Thyroid gland (tissue), 4 donors: ENCODE measurements at regions not wholly inside any gene's neighbourhood (a gene's known extent, or its start where the extent isn't known, plus 50 kb on each side); places are given as distances from the start of the nearest gene placed in this dataset.

Source experiments
- POLR2A ChIP-seq, 2 donors: fragments of 450-650 bp; IDR thresholded peaks; one replicate each; pipeline ENCODE4 v1.6.1; 2017; ENCODE audit warnings: antibody characterized with exemption in 2 of 2, mild to moderate bottlenecking in 2 of 2, moderate library complexity in 1 of 2
- TF ChIP-seq, protein P1 (sequence below), 6 experiments: fragments of 200-600 bp in 3 of 6; fragments of 450-650 bp in 3 of 6; sonication (generic) in 3 of 6; IDR thresholded peaks; one replicate each; pipeline ENCODE4 v1.5.1; 2016 to 2019; ENCODE audit warnings: antibody characterized with exemption in 6 of 6, mild to moderate bottlenecking in 2 of 6, inconsistent platforms in 1 of 6, moderate library complexity in 1 of 6

DNA sequence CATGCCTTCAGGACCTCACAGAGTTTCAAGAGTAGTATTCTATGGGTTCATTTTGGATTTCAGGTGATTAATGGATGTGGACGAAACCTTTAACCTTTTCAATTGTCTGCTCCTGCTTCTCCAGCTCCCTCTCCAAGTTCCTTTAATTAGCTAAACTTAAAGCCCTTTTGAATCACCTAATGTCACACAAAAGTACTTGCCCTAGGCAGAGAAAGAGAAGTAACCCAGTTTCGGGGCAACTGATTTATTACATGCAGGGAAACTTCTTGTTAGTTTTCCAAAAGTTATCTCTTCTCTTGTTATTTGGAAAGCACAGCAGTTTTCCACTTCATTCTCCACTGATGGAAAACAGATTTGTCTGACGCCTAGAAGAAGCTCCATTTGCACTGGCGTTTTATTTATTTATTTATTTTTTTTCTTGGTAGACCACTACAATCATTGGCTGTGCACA is 407.7 kb upstream of the JARID2 start:
- TF ChIP-seq, protein P1, sequence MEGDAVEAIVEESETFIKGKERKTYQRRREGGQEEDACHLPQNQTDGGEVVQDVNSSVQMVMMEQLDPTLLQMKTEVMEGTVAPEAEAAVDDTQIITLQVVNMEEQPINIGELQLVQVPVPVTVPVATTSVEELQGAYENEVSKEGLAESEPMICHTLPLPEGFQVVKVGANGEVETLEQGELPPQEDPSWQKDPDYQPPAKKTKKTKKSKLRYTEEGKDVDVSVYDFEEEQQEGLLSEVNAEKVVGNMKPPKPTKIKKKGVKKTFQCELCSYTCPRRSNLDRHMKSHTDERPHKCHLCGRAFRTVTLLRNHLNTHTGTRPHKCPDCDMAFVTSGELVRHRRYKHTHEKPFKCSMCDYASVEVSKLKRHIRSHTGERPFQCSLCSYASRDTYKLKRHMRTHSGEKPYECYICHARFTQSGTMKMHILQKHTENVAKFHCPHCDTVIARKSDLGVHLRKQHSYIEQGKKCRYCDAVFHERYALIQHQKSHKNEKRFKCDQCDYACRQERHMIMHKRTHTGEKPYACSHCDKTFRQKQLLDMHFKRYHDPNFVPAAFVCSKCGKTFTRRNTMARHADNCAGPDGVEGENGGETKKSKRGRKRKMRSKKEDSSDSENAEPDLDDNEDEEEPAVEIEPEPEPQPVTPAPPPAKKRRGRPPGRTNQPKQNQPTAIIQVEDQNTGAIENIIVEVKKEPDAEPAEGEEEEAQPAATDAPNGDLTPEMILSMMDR (IDR thresholded peaks at IDR 0.05): no peak
- no peak for TF ChIP-seq POLR2A (IDR thresholded peaks at IDR 0.05)
